Astrocyte (in vitro differentiated cells and primary cell): ENCODE measurements at regions not wholly inside any gene's neighbourhood (a gene's known extent, or its start where the extent isn't known, plus 50 kb on each side); places are given as distances from the start of the nearest gene placed in this dataset.
A peak's percentile ranks its signal among the peaks of the same experiment; 100 is the strongest.

ENCODE experiments used
- DNase-seq: peaks from one replicate; pipeline ENCODE4 v3.0.0-alpha.2; 2010; ENCODE audit warnings: low read depth
- FAIRE-seq: peaks from 2 replicates; lab custom pipeline; 2011; peaks lifted over from hg19 to GRCh38; lab: Jason Lieb, UNC
- H2AFZ ChIP-seq: 2 replicates; pipeline ENCODE4 v1.6.0; 2012; ENCODE audit warnings: low read depth, low read length, inconsistent platforms
- H3K27ac ChIP-seq: 2 replicates; pipeline ENCODE4 v1.5.1; 2011; ENCODE audit warnings: low read depth, low read length, inconsistent platforms
- H3K27me3 ChIP-seq: 2 replicates; pipeline ENCODE4 v1.6.0; 2011; ENCODE audit warnings: low read length, inconsistent platforms; ENCODE audit not compliant: insufficient read depth
- H3K36me3 ChIP-seq: 2 replicates; pipeline ENCODE4 v1.5.1; 2011; ENCODE audit warnings: low read length, inconsistent platforms; ENCODE audit not compliant: insufficient read depth
- H3K4me1 ChIP-seq: 2 replicates; pipeline ENCODE4 v1.5.1; 2011; ENCODE audit warnings: low read length, inconsistent platforms; ENCODE audit not compliant: insufficient read depth
- H3K4me2 ChIP-seq: 2 replicates; pipeline ENCODE4 v1.6.0; 2012; ENCODE audit warnings: low read length, inconsistent platforms
- H3K4me3 ChIP-seq: 2 replicates; pipeline ENCODE4 v1.5.1; 2011; ENCODE audit warnings: low read depth, mild to moderate bottlenecking, low read length, inconsistent platforms; ENCODE audit not compliant: insufficient read depth
- H3K79me2 ChIP-seq: 2 replicates; pipeline ENCODE4 v1.6.0; 2012; ENCODE audit warnings: mild to moderate bottlenecking, low read length, inconsistent platforms; ENCODE audit not compliant: insufficient read depth
- H3K9ac ChIP-seq: 2 replicates; pipeline ENCODE4 v1.6.0; 2012; ENCODE audit warnings: mild to moderate bottlenecking, low read length, inconsistent platforms
- H3K9me3 ChIP-seq: 2 replicates; pipeline ENCODE4 v1.5.1; 2012; ENCODE audit warnings: low read depth, mild to moderate bottlenecking, low read length, inconsistent platforms; ENCODE audit not compliant: insufficient read depth
- H4K20me1 ChIP-seq: 2 replicates; pipeline ENCODE4 v1.6.0; 2012; ENCODE audit warnings: low read length, inconsistent platforms; ENCODE audit not compliant: insufficient read depth
- H3K27ac Mint-ChIP-seq: one replicate; pipeline ENCODE4 v1.8.0; 2021; ENCODE audit warnings: mild to moderate bottlenecking, mixed read lengths; ENCODE audit not compliant: unreplicated experiment
- H3K27me3 Mint-ChIP-seq: one replicate; pipeline ENCODE4 v1.8.0; 2021; ENCODE audit warnings: low read depth, mixed read lengths; ENCODE audit not compliant: unreplicated experiment
- H3K36me3 Mint-ChIP-seq: one replicate; pipeline ENCODE4 v1.8.0; 2021; ENCODE audit warnings: low read depth, mixed read lengths; ENCODE audit not compliant: unreplicated experiment
- H3K4me1 Mint-ChIP-seq: one replicate; pipeline ENCODE4 v1.8.0; 2021; ENCODE audit warnings: low read depth, mixed read lengths; ENCODE audit not compliant: unreplicated experiment
- H3K4me3 Mint-ChIP-seq: one replicate; pipeline ENCODE4 v1.8.0; 2021; ENCODE audit warnings: mild to moderate bottlenecking, moderate library complexity, mixed read lengths; ENCODE audit not compliant: unreplicated experiment
- H3K9me3 Mint-ChIP-seq: one replicate; pipeline ENCODE4 v1.8.0; 2021; ENCODE audit warnings: mild to moderate bottlenecking, mixed read lengths; ENCODE audit not compliant: unreplicated experiment
- CTCF ChIP-seq: IDR thresholded peaks from 2 replicates; pipeline ENCODE4 v1.5.1; 2011; ENCODE audit warnings: low read depth, mild to moderate bottlenecking, inconsistent platforms, low read length, moderate library complexity; ENCODE audit not compliant: insufficient read depth
- EZH2 ChIP-seq: IDR thresholded peaks from 2 replicates; pipeline ENCODE4 v1.6.1; 2012; ENCODE audit warnings: mild to moderate bottlenecking, low read length, inconsistent platforms; ENCODE audit not compliant: insufficient read depth

GRCh38 chr5:124583469-124584350 lies 162.7 kb downstream of the ZNF608 start:
- no peaks in the 10 kb centered on the region for H3K36me3 ChIP-seq
- Mint-ChIP-seq H3K27ac (peak overlapping the region; percentile 7), H3K27me3 (no peaks in the 10 kb centered on the region), H3K4me3 (no peak overlapping the region), H3K4me1 (peaks cover 36% of the 10 kb centered on the region), H3K36me3 (peaks cover 2% of the 10 kb centered on the region), H3K9me3 (no peaks in the 10 kb centered on the region)
- TF ChIP-seq EZH2 (no peak), CTCF (no peak)
- H4K20me1 ChIP-seq = no peaks in the 10 kb centered on the region
- no peak overlapping the region for H3K4me3 ChIP-seq
- H3K4me2 ChIP-seq = peak overlapping the region; percentile 30
- H3K27ac ChIP-seq = no peak overlapping the region
- no peaks in the 10 kb centered on the region for H3K27me3 ChIP-seq
- no peak overlapping the region for H3K9ac ChIP-seq
- no peaks in the 10 kb centered on the region for H3K79me2 ChIP-seq
- peak; percentile 81 for FAIRE-seq
- H2AFZ ChIP-seq = no peak overlapping the region
- no peaks in the 10 kb centered on the region for H3K9me3 ChIP-seq
- DNase-seq = peak; percentile 89
- peaks cover 15% of the 10 kb centered on the region for H3K4me1 ChIP-seq

- Mint-ChIP-seq H3K27ac (no peak overlapping the region), H3K36me3 (peaks cover 2% of the 10 kb centered on the region), H3K9me3 (no peaks in the 10 kb centered on the region), H3K27me3 (no peaks in the 10 kb centered on the region), H3K4me3 (no peak overlapping the region), H3K4me1 (peaks cover 34% of the 10 kb centered on the region)
- Histone ChIP-seq H3K27ac (no peak overlapping the region), H3K9me3 (no peaks in the 10 kb centered on the region), H3K4me2 (no peak overlapping the region), H3K36me3 (no peaks in the 10 kb centered on the region), H3K4me1 (peaks cover 15% of the 10 kb centered on the region), H3K9ac (no peak overlapping the region), H3K4me3 (no peak overlapping the region), H3K79me2 (no peaks in the 10 kb centered on the region), H2AFZ (no peak overlapping the region), H4K20me1 (no peaks in the 10 kb centered on the region), H3K27me3 (no peaks in the 10 kb centered on the region)
- DNase-seq (no peak), FAIRE-seq (no peak)
- TF ChIP-seq CTCF (no peak), EZH2 (no peak)
Observed at GRCh38 chr5:124582561-124582840, 163.9 kb downstream of the ZNF608 start.
